Thoracic aorta (tissue), 2 donors: ENCODE measurements at regions not wholly inside any gene's neighbourhood (a gene's known extent, or its start where the extent isn't known, plus 50 kb on each side); places are given as distances from the start of the nearest gene placed in this dataset.
"Not testable (repeated sequence)": the region's sequence is repeated elsewhere in the genome, so short reads cannot be mapped to it uniquely, and the experiment has no call there.

ENCODE experiments used
- ATAC-seq: fragments of 150-250 bp; one replicate; pipeline ENCODE4 v1.8.0; 2017; ENCODE audit warnings: low read depth; ENCODE audit not compliant: insufficient number of reproducible peaks, low FRiP score
- DNase-seq: peaks from one replicate; pipeline ENCODE4 v3.0.0-alpha.2; 2020; ENCODE audit warnings: low spot score
- H3K27ac ChIP-seq, 2 donors: fragments of 200-600 bp; sonication (generic); 1 replicate in 1 of 2; 2 replicates in 1 of 2; pipeline ENCODE4 v1.5.1; 2016; ENCODE audit warnings: mild to moderate bottlenecking in 2 of 2, moderate library complexity in 2 of 2
- H3K27me3 ChIP-seq: fragments of 200-600 bp; sonication (generic); replicated peaks from 2 replicates; pipeline ENCODE4 v1.6.0; 2016; ENCODE audit warnings: mild to moderate bottlenecking; ENCODE audit not compliant: insufficient read depth
- H3K36me3 ChIP-seq: fragments of 200-600 bp; sonication (generic); one replicate; pipeline ENCODE4 v1.5.1; 2016
- H3K4me1 ChIP-seq, 2 donors: fragments of 200-600 bp; sonication (generic); 1 replicate in 1 of 2; 2 replicates in 1 of 2; pipeline versions ENCODE4 v1.5.1 to v1.6.0; 2016; ENCODE audit warnings: low read depth in 2 of 2, mild to moderate bottlenecking in 1 of 2; ENCODE audit not compliant: control insufficient read depth in 1 of 2
- H3K4me3 ChIP-seq: fragments of 200-600 bp; sonication (generic); 2 replicates; pipeline ENCODE4 v1.5.1; 2016; ENCODE audit warnings: mild to moderate bottlenecking
- H3K9me3 ChIP-seq: fragments of 200-600 bp; sonication (generic); 2 replicates; pipeline ENCODE4 v1.5.1; 2016
- CTCF ChIP-seq: fragments of 200-600 bp; sonication (generic); IDR thresholded peaks from one replicate; pipeline ENCODE4 v1.5.1; 2019; ENCODE audit warnings: antibody characterized with exemption

- DNase-seq = no peak
- no peak overlapping the region for H3K4me3 ChIP-seq
- no peaks in the 10 kb centered on the region for H3K4me1 ChIP-seq
- no peak for TF ChIP-seq CTCF
- H3K9me3 ChIP-seq = peaks cover 6% of the 10 kb centered on the region
- no peaks in the 10 kb centered on the region for H3K36me3 ChIP-seq
- H3K27me3 ChIP-seq = no peaks in the 10 kb centered on the region
- no peak for ATAC-seq
- H3K27ac ChIP-seq = no peak overlapping the region
These were observed 188.7 kb downstream of the UBE3A start for GRCh38 chr15:25250011-25250596.

GRCh38 chr15:25250906-25251622, 187.8 kb downstream of the UBE3A start:
- no peaks in the 10 kb centered on the region for H3K4me1 ChIP-seq
- TF ChIP-seq CTCF = no peak
- no peaks in the 10 kb centered on the region for H3K36me3 ChIP-seq
- no peaks in the 10 kb centered on the region for H3K27me3 ChIP-seq
- peaks cover 13% of the 10 kb centered on the region for H3K9me3 ChIP-seq
- no peak for ATAC-seq
- H3K4me3 ChIP-seq = no peak overlapping the region
- DNase-seq = no peak
- no peak overlapping the region for H3K27ac ChIP-seq

GRCh38 chr15:25251700-25252390, 187.0 kb downstream of the UBE3A start:
- no peak for DNase-seq
- H3K9me3 ChIP-seq = peaks cover 14% of the 10 kb centered on the region
- H3K4me1 ChIP-seq = no peaks in the 10 kb centered on the region
- H3K4me3 ChIP-seq = no peak overlapping the region
- ATAC-seq = no peak
- no peak for TF ChIP-seq CTCF
- H3K36me3 ChIP-seq = no peaks in the 10 kb centered on the region
- H3K27ac ChIP-seq = no peak overlapping the region
- H3K27me3 ChIP-seq = no peaks in the 10 kb centered on the region

- not testable (repeated sequence) for ATAC-seq, H3K4me1 ChIP-seq
These were observed 185.5 kb downstream of the UBE3A start for GRCh38 chr15:25253048-25253973.

GRCh38 chr15:25268166-25268565, 170.7 kb downstream of the UBE3A start:
- H3K4me3 ChIP-seq = no peak overlapping the region
- ATAC-seq = no peak

More at GRCh38 chr15:25253048-25253973, 185.5 kb downstream of the UBE3A start:
- not testable (repeated sequence) for DNase-seq, H3K36me3 ChIP-seq, H3K27me3 ChIP-seq, H3K27ac ChIP-seq, H3K4me3 ChIP-seq
- peaks cover 19% of the 10 kb centered on the region for H3K9me3 ChIP-seq

More at GRCh38 chr15:25268166-25268565, 170.7 kb downstream of the UBE3A start:
- TF ChIP-seq CTCF = no peak
- H3K4me1 ChIP-seq = no peaks in the 10 kb centered on the region
- DNase-seq = no peak
- H3K27ac ChIP-seq = no peak overlapping the region
- H3K36me3 ChIP-seq = no peaks in the 10 kb centered on the region
- H3K27me3 ChIP-seq = no peaks in the 10 kb centered on the region
- no peaks in the 10 kb centered on the region for H3K9me3 ChIP-seq
